A549 (cell line): ENCODE measurements at regions not wholly inside any gene's neighbourhood (a gene's known extent, or its start where the extent isn't known, plus 50 kb on each side); places are given as distances from the start of the nearest gene placed in this dataset.

Experiments
- ATAC-seq, 2 experiments: fragments of 200-7000 bp in 1 of 2; fragments of >200 bp in 1 of 2; cut with Nextera tagmentation in 1 of 2; cut with Tn5 transposase in 1 of 2; 3 replicates each; pipeline versions ENCODE4 v1.8.0 to v1.9.1; 2018 to 2020; ENCODE audit warnings: mild to moderate bottlenecking in 1 of 2, moderate library complexity in 1 of 2
- CTCF ChIA-PET: fragments of 300-600 bp; sonication (Branson Sonifier 250); formaldehyde crosslinking; extraction: SDS; loops from one replicate; lab custom pipeline; 2021; ENCODE audit warnings: antibody characterized with exemption, inconsistent platforms; lab: Yijun Ruan, JAX
- POLR2A ChIA-PET: fragments of 350-600 bp; formaldehyde crosslinking; extraction: SDS; loops from one replicate; lab custom pipeline; 2021; ENCODE audit warnings: antibody characterized with exemption, inconsistent platforms; lab: Yijun Ruan, JAX
- DNase-seq, 2 experiments: peaks; one replicate each; pipeline versions ENCODE4 v3.0.0 to v3.0.0-alpha.2; 2011 to 2016; ENCODE audit warnings: low read depth in 1 of 2, low spot score in 1 of 2
- FAIRE-seq: peaks from 2 replicates; lab custom pipeline; 2011; peaks lifted over from hg19 to GRCh38; lab: Jason Lieb, UNC
- H3K27ac ChIP-seq, 2 experiments: fragments of >200 bp; sonication (Bioruptor Twin); formaldehyde crosslinking; 3 replicates each; pipeline ENCODE4 v1.5.1; 2016 to 2017
- H3K4me1 ChIP-seq: fragments of >200 bp; sonication (Bioruptor Twin); formaldehyde crosslinking; 3 replicates; pipeline ENCODE4 v1.6.1; 2016
- H3K4me2 ChIP-seq: fragments of >200 bp; sonication (Bioruptor Twin); formaldehyde crosslinking; 3 replicates; pipeline ENCODE4 v1.6.1; 2016
- H3K4me3 ChIP-seq: fragments of >200 bp; sonication (Bioruptor Twin); formaldehyde crosslinking; 3 replicates; pipeline ENCODE4 v1.5.1; 2016
- H3K9me3 ChIP-seq: fragments of >200 bp; sonication (Bioruptor Twin); formaldehyde crosslinking; 3 replicates; pipeline ENCODE4 v1.6.1; 2016
- CBX2 ChIP-seq: fragments of 200-600 bp; sonication (generic); IDR thresholded peaks from 2 replicates; pipeline ENCODE4 v1.6.1; 2016; ENCODE audit warnings: low read depth, mild to moderate bottlenecking, borderline replicate concordance
- CBX8 ChIP-seq: fragments of 200-600 bp; sonication (generic); IDR thresholded peaks from 2 replicates; pipeline ENCODE4 v1.6.1; 2016
- CEBPB ChIP-seq, 2 experiments: fragments of >200 bp in 1 of 2; sonication (Bioruptor Twin) in 1 of 2; formaldehyde crosslinking in 1 of 2; IDR thresholded peaks; 2 replicates each; pipeline ENCODE4 v1.6.1; 2012 to 2016
- EP300 ChIP-seq, 2 experiments: fragments of >200 bp; sonication (Bioruptor Twin); formaldehyde crosslinking; IDR thresholded peaks; 2 replicates in 1 of 2; 3 replicates in 1 of 2; pipeline ENCODE4 v1.6.1; 2016 to 2017
- FOXS1 ChIP-seq: fragments of 250-450 bp; sonication (Bioruptor Pico); IDR thresholded peaks from 2 replicates; pipeline ENCODE4 v1.5.0; 2020; ENCODE audit warnings: mild to moderate bottlenecking, moderate library complexity
- HEYL ChIP-seq: fragments of 250-450 bp; sonication (Bioruptor Pico); IDR thresholded peaks from 2 replicates; pipeline ENCODE4 v1.8.0; 2021; ENCODE audit warnings: mild to moderate bottlenecking, moderate library complexity
- HOXB13 ChIP-seq: fragments of 250-450 bp; sonication (Bioruptor Pico); IDR thresholded peaks from 2 replicates; pipeline ENCODE4 v1.5.0; 2020; ENCODE audit warnings: low read depth, mild to moderate bottlenecking, moderate library complexity
- HOXB5 ChIP-seq: fragments of 250-450 bp; sonication (Bioruptor Pico); IDR thresholded peaks from 2 replicates; pipeline ENCODE4 v1.5.0; 2020; ENCODE audit warnings: mild to moderate bottlenecking, moderate library complexity
- JUNB ChIP-seq: fragments of >200 bp; sonication (Bioruptor Twin); formaldehyde crosslinking; IDR thresholded peaks from 2 replicates; pipeline ENCODE4 v1.6.1; 2016
- KDM1A ChIP-seq: fragments of 200-600 bp; sonication (generic); IDR thresholded peaks from 2 replicates; pipeline ENCODE4 v1.6.1; 2016; ENCODE audit warnings: low read depth, mild to moderate bottlenecking
- KDM5A ChIP-seq: fragments of 200-600 bp; sonication (generic); IDR thresholded peaks from 2 replicates; pipeline ENCODE4 v1.6.1; 2016; ENCODE audit warnings: antibody characterized with exemption, mild to moderate bottlenecking
- MAFK ChIP-seq: fragments of 450-650 bp; IDR thresholded peaks from 2 replicates; pipeline ENCODE4 v1.6.1; 2014; ENCODE audit not compliant: partially characterized antibody
- SREBF2 ChIP-seq: fragments of 450-650 bp; IDR thresholded peaks from 2 replicates; pipeline ENCODE4 v1.6.1; 2014; ENCODE audit warnings: mild to moderate bottlenecking, moderate library complexity
- TFCP2L1 ChIP-seq: fragments of 250-450 bp; sonication (Bioruptor Pico); IDR thresholded peaks from 2 replicates; pipeline ENCODE4 v1.5.0; 2021; ENCODE audit warnings: mild to moderate bottlenecking
- ZC3H11A ChIP-seq: fragments of 450-650 bp; IDR thresholded peaks from 2 replicates; pipeline ENCODE4 v1.6.1; 2014; ENCODE audit warnings: antibody characterized with exemption, mild to moderate bottlenecking
- WGBS: methylation state at CpG from one replicate; pipeline ENCODE4 v1.1.6; 2017; ENCODE audit errors: missing lambda C conversion rate; 5-methylcytosine and 5-hydroxymethylcytosine counted together
- TF ChIP-seq, protein P1 (sequence below): fragments of 250-450 bp; sonication (Bioruptor Pico); IDR thresholded peaks from 2 replicates; pipeline ENCODE4 v1.5.0; 2021; ENCODE audit warnings: mild to moderate bottlenecking, moderate library complexity, borderline replicate concordance
- TF ChIP-seq, protein P2 (sequence below): fragments of 250-450 bp; sonication (Bioruptor Pico); IDR thresholded peaks from 2 replicates; pipeline ENCODE4 v1.5.0; 2020; ENCODE audit warnings: low read depth, mild to moderate bottlenecking, moderate library complexity
- TF ChIP-seq, protein P3 (sequence below): fragments of 150-350 bp; IDR thresholded peaks from 2 replicates; pipeline ENCODE4 v1.6.1; 2014; ENCODE audit warnings: low read depth, mild to moderate bottlenecking, low read length

DNA sequence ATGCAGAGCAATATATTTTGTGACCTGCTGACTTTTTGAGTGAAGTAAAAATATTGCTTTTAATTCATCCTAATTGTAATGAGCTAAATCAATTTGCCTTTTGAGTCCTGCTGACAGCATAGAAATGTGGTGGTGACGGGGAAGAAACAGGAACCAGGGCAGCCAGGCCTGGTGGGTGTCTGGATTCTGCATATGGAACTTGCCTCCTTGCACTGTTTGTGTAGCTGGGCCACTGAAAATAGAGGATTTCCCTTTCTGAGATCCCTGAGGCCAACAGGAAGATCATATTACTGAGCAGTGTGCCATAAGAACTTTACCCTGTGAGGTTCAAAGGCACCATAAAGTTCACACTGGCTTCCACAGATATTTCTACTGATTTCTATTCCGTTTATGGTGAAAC, 488.4 kb upstream of the AKR1E2 start:
- Histone ChIP-seq H3K9me3 (peaks cover 6% of the 10 kb centered on the region; the same call in 2 of the 3 replicates), H3K27ac (no peak overlapping the region), H3K4me3 (no peak overlapping the region), H3K4me2 (no peak overlapping the region), H3K4me1 (no peaks in the 10 kb centered on the region)
- WGBS: 65% methylated on average over 2 of the region's 2 CpGs
- ATAC-seq (no peak), FAIRE-seq (no peak), DNase-seq (no peak)
- ChIA-PET POLR2A (no interaction called here), CTCF (interaction anchor here (1.1 kb wide), 1 partner anchor 17 kb away, joined by 3 read pairs; no protein-coding TSS in a partner anchor)
- TF ChIP-seq HEYL (no peak), EP300 (IDR thresholded peaks at IDR 0.05) (no peak), MAFK (no peak)
- TF ChIP-seq, protein P1, sequence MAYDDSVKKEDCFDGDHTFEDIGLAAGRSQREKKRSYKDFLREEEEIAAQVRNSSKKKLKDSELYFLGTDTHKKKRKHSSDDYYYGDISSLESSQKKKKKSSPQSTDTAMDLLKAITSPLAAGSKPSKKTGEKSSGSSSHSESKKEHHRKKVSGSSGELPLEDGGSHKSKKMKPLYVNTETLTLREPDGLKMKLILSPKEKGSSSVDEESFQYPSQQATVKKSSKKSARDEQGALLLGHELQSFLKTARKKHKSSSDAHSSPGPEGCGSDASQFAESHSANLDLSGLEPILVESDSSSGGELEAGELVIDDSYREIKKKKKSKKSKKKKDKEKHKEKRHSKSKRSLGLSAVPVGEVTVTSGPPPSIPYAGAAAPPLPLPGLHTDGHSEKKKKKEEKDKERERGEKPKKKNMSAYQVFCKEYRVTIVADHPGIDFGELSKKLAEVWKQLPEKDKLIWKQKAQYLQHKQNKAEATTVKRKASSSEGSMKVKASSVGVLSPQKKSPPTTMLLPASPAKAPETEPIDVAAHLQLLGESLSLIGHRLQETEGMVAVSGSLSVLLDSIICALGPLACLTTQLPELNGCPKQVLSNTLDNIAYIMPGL (CRISPR knock-in tag): no peak

DNA sequence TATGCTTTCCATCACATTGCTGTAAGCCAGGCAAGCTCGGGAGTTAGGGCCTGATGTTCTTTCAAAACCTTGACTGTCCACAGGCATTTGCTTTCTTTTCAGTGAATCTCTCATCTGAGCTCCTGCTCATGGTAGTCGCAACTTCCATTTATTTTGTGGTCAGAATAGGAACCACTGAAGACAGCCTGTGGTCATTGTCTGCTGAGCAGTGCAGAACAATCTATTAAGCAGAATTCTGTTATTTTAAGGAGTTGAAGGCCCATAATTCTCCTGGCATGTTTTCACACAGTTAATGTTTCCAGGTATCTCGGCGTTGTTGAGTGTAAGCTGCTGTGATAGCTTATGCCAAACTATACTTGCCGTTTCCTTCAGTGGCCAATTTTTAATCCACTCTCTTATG, 491.1 kb upstream of the AKR1E2 start:
- H3K4me2 ChIP-seq: no peak overlapping the region
- H3K27ac ChIP-seq: no peak overlapping the region
- TF ChIP-seq CBX8 (no peak), HOXB5 (CRISPR knock-in tag) (no peak), ZC3H11A (no peak), CBX2 (no peak), TFCP2L1 (CRISPR knock-in tag) (no peak), HEYL (no peak), JUNB (no peak), SREBF2 (no peak), KDM5A (no peak), HOXB13 (no peak), CEBPB (IDR thresholded peaks at IDR 0.05) (no peak)
- TF ChIP-seq, protein P2, sequence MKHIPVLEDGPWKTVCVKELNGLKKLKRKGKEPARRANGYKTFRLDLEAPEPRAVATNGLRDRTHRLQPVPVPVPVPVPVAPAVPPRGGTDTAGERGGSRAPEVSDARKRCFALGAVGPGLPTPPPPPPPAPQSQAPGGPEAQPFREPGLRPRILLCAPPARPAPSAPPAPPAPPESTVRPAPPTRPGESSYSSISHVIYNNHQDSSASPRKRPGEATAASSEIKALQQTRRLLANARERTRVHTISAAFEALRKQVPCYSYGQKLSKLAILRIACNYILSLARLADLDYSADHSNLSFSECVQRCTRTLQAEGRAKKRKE (CRISPR knock-in tag): no peak
- TF ChIP-seq, all 56 proteins: peak for 0
- DNase-seq (no peak), FAIRE-seq (no peak), ATAC-seq (no peak)
- H3K9me3 ChIP-seq: peaks cover 6% of the 10 kb centered on the region; the same call in 2 of the 3 replicates
- WGBS: 84% methylated on average over 5 of the region's 5 CpGs
- no peaks in the 10 kb centered on the region for H3K4me1 ChIP-seq
- ChIA-PET CTCF (interaction anchor here (1.7 kb wide), 1 partner anchor 13 kb away, joined by 3 read pairs; no protein-coding TSS in a partner anchor), POLR2A (no interaction called here)
- H3K4me3 ChIP-seq: no peak overlapping the region

DNA sequence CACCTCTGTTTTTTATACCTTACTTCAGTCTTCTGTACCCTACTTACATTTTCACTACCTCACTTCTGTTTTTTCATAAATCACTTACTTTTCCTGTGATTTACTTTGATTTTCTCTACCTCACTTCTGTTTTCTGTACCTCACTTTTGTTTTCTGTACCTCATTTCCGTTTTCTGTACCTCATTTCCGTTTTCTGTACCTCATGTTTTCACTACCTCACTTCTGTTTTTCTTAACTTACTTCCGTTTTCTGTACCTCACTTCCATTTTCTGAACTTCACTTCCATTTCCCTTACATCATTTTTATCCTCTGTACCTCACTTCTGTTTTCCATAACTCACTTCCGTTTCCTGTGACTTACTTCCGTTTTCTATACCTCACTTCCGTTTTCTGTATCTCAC, 492.0 kb upstream of the AKR1E2 start:
- TF ChIP-seq, protein P2 (CRISPR knock-in tag): no peak
- TF ChIP-seq, protein P3, sequence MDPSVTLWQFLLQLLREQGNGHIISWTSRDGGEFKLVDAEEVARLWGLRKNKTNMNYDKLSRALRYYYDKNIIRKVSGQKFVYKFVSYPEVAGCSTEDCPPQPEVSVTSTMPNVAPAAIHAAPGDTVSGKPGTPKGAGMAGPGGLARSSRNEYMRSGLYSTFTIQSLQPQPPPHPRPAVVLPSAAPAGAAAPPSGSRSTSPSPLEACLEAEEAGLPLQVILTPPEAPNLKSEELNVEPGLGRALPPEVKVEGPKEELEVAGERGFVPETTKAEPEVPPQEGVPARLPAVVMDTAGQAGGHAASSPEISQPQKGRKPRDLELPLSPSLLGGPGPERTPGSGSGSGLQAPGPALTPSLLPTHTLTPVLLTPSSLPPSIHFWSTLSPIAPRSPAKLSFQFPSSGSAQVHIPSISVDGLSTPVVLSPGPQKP: no peak
- TF ChIP-seq KDM1A (no peak), FOXS1 (CRISPR knock-in tag) (no peak)
- WGBS: 73% methylated on average over 6 of the region's 6 CpGs
- H3K9me3 ChIP-seq: peaks cover 6% of the 10 kb centered on the region; the same call in 2 of the 3 replicates
- CTCF ChIA-PET: interaction anchor here (0.7 to 1.7 kb wide), 2 partner anchors 11 to 12 kb away, joined by 3 read pairs; no protein-coding TSS in a partner anchor
- H3K27ac ChIP-seq: no peak overlapping the region
- no peak for FAIRE-seq
- no peak overlapping the region for H3K4me3 ChIP-seq
- no peak overlapping the region for H3K4me2 ChIP-seq
- no peak for DNase-seq
- POLR2A ChIA-PET: no interaction called here
- H3K4me1 ChIP-seq: no peaks in the 10 kb centered on the region
- ATAC-seq: no peak
